NCI-H1694 (cell line): ENCODE measurements at regions not wholly inside any gene's neighbourhood (a gene's known extent, or its start where the extent isn't known, plus 50 kb on each side); places are given as distances from the start of the nearest gene placed in this dataset.

Experiments used
- DNase-seq: peaks from one replicate; lab custom pipeline; 2025; lab: John Stamatoyannopoulos, UW

GRCh38 chr6:25038300-25038699 is 102.5 kb upstream of the RIPOR2 start:
- DNase-seq: no peak

GRCh38 chr6:25038999-25039398 is 103.2 kb upstream of the RIPOR2 start:
- DNase-seq: no peak

- DNase-seq: no peak
Observed at GRCh38 chr6:25041485-25042035, 105.8 kb upstream of the RIPOR2 start.

- no peak for DNase-seq
Observed at GRCh38 chr6:25042036-25042521, 106.3 kb upstream of the RIPOR2 start.

GRCh38 chr6:25042536-25042935 is 106.8 kb upstream of the RIPOR2 start:
- no peak for DNase-seq

- DNase-seq: no peak
Observed at GRCh38 chr6:25042984-25043725, 107.4 kb upstream of the RIPOR2 start.

- DNase-seq: no peak
Observed at GRCh38 chr6:25043892-25044291, 108.1 kb upstream of the RIPOR2 start.

GRCh38 chr6:25046942-25047341 is 111.2 kb upstream of the RIPOR2 start:
- no peak for DNase-seq

GRCh38 chr6:25050356-25050755 is 114.6 kb upstream of the RIPOR2 start:
- DNase-seq: no peak

- no peak for DNase-seq
Observed at GRCh38 chr6:25051083-25051482, 115.3 kb upstream of the RIPOR2 start.

GRCh38 chr6:25052181-25052580 is 116.4 kb upstream of the RIPOR2 start:
- DNase-seq: no peak

- no peak for DNase-seq
Observed at GRCh38 chr6:25053875-25054371, 118.2 kb upstream of the RIPOR2 start.

GRCh38 chr6:25054469-25054868 is 118.7 kb upstream of the RIPOR2 start:
- no peak for DNase-seq

- DNase-seq: no peak
Observed at GRCh38 chr6:25056130-25056529, 120.4 kb upstream of the RIPOR2 start.

- no peak for DNase-seq
Observed at GRCh38 chr6:25057111-25057905, 121.5 kb upstream of the RIPOR2 start.

- DNase-seq: no peak
Observed at GRCh38 chr6:25058441-25058840, 122.7 kb upstream of the RIPOR2 start.

GRCh38 chr6:25058941-25059340 is 123.2 kb upstream of the RIPOR2 start:
- no peak for DNase-seq

- no peak for DNase-seq
Observed at GRCh38 chr6:25060522-25060921, 124.8 kb upstream of the RIPOR2 start.

- DNase-seq: no peak
Observed at GRCh38 chr6:25061289-25061936, 125.7 kb upstream of the RIPOR2 start.

- no peak for DNase-seq
Observed at GRCh38 chr6:25062070-25062811, 126.5 kb upstream of the RIPOR2 start.

- DNase-seq: no peak
Observed at GRCh38 chr6:25064006-25064405, 128.2 kb upstream of the RIPOR2 start.

GRCh38 chr6:25065666-25066065 is 129.9 kb upstream of the RIPOR2 start:
- no peak for DNase-seq
